Gastroesophageal sphincter (tissue), 4 donors: ENCODE measurements at regions not wholly inside any gene's neighbourhood (a gene's known extent, or its start where the extent isn't known, plus 50 kb on each side); places are given as distances from the start of the nearest gene placed in this dataset.

Experiments used
- ATAC-seq: fragments of 150-250 bp; one replicate; pipeline ENCODE4 v1.9.1; 2016; ENCODE audit warnings: mild to moderate bottlenecking, moderate library complexity
- H3K27ac ChIP-seq, 4 donors: fragments of 200-600 bp; sonication (generic) in 3 of 4; 1 replicate in 3 of 4; 2 replicates in 1 of 4; pipeline ENCODE4 v1.5.1; 2016 to 2019
- H3K27me3 ChIP-seq: fragments of 200-600 bp; sonication (generic); one replicate; pipeline ENCODE4 v1.5.1; 2019
- H3K36me3 ChIP-seq, 2 donors: fragments of 200-600 bp; sonication (generic); one replicate each; pipeline ENCODE4 v1.5.1; 2019; ENCODE audit warnings: control low read depth in 1 of 2
- H3K4me1 ChIP-seq, 3 donors: fragments of 200-600 bp; sonication (generic); 1 replicate in 2 of 3; 2 replicates in 1 of 3; pipeline ENCODE4 v1.5.1; 2016 to 2019; ENCODE audit warnings: control low read depth in 2 of 3
- H3K4me3 ChIP-seq, 2 donors: fragments of 200-600 bp; sonication (generic); one replicate each; pipeline ENCODE4 v1.5.1; 2019; ENCODE audit warnings: mild to moderate bottlenecking in 1 of 2, moderate library complexity in 1 of 2
- H3K9me3 ChIP-seq, 3 donors: fragments of 200-600 bp; sonication (generic); one replicate each; pipeline ENCODE4 v1.5.1; 2017 to 2019; ENCODE audit warnings: control low read depth in 2 of 3
- EP300 ChIP-seq: sonication (generic); formaldehyde crosslinking; IDR thresholded peaks from one replicate; pipeline ENCODE4 v1.6.1; 2017; ENCODE audit warnings: antibody characterized with exemption, mild to moderate bottlenecking
- POLR2A ChIP-seq, 2 donors: fragments of 450-650 bp; IDR thresholded peaks; one replicate each; pipeline ENCODE4 v1.6.1; 2017; ENCODE audit warnings: antibody characterized with exemption in 2 of 2, mild to moderate bottlenecking in 2 of 2, moderate library complexity in 1 of 2
- POLR2AphosphoS5 ChIP-seq: sonication (generic); formaldehyde crosslinking; IDR thresholded peaks from one replicate; pipeline ENCODE4 v1.6.1; 2017; ENCODE audit warnings: antibody characterized with exemption
- WGBS, 2 donors: methylation state at CpG; one replicate each; pipeline ENCODE4 v1.1.5; 2018; ENCODE audit warnings: low coverage in 1 of 2; 5-methylcytosine and 5-hydroxymethylcytosine counted together
- TF ChIP-seq, protein P1 (sequence below), 4 experiments: fragments of 200-600 bp in 2 of 4; fragments of 450-650 bp in 2 of 4; sonication (generic) in 1 of 4; IDR thresholded peaks; one replicate each; pipeline ENCODE4 v1.5.1; 2017 to 2019; ENCODE audit warnings: antibody characterized with exemption in 4 of 4, mild to moderate bottlenecking in 2 of 4, moderate library complexity in 2 of 4

- no peaks in the 10 kb centered on the region for H3K27me3 ChIP-seq
- H3K9me3 ChIP-seq: no peaks in the 10 kb centered on the region
- no peak overlapping the region for H3K4me3 ChIP-seq
- H3K27ac ChIP-seq: no peak overlapping the region
- no peaks in the 10 kb centered on the region for H3K36me3 ChIP-seq
- ATAC-seq: no peak
- WGBS, 2 donors: 63 to 66% methylated on average over 3 of the region's 3 CpGs
- TF ChIP-seq, protein P1, sequence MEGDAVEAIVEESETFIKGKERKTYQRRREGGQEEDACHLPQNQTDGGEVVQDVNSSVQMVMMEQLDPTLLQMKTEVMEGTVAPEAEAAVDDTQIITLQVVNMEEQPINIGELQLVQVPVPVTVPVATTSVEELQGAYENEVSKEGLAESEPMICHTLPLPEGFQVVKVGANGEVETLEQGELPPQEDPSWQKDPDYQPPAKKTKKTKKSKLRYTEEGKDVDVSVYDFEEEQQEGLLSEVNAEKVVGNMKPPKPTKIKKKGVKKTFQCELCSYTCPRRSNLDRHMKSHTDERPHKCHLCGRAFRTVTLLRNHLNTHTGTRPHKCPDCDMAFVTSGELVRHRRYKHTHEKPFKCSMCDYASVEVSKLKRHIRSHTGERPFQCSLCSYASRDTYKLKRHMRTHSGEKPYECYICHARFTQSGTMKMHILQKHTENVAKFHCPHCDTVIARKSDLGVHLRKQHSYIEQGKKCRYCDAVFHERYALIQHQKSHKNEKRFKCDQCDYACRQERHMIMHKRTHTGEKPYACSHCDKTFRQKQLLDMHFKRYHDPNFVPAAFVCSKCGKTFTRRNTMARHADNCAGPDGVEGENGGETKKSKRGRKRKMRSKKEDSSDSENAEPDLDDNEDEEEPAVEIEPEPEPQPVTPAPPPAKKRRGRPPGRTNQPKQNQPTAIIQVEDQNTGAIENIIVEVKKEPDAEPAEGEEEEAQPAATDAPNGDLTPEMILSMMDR (IDR thresholded peaks at IDR 0.05): no peak
- TF ChIP-seq POLR2AphosphoS5 (no peak), POLR2A (IDR thresholded peaks at IDR 0.05) (no peak), EP300 (no peak)
- peaks cover 0 to 25% (median 4%) of the 10 kb centered on the region in 3 donors for H3K4me1 ChIP-seq
Measured at GRCh38 chr1:218895064-218895587, 278.6 kb upstream of the LYPLAL1 start.

- H3K4me1 ChIP-seq: peaks cover 0 to 20% (median 4%) of the 10 kb centered on the region in 3 donors
- H3K36me3 ChIP-seq: no peaks in the 10 kb centered on the region
- no peaks in the 10 kb centered on the region for H3K9me3 ChIP-seq
- TF ChIP-seq, protein P1 (IDR thresholded peaks at IDR 0.05): no peak
- TF ChIP-seq EP300 (no peak), POLR2A (IDR thresholded peaks at IDR 0.05) (no peak), POLR2AphosphoS5 (no peak)
- H3K27me3 ChIP-seq: no peaks in the 10 kb centered on the region
- no peak for ATAC-seq
- 90 to 94% methylated on average over 5 of the region's 5 CpGs for WGBS, 2 donors
- H3K4me3 ChIP-seq: no peak overlapping the region
- H3K27ac ChIP-seq: no peak overlapping the region
Measured at GRCh38 chr1:218896202-218896601, 277.5 kb upstream of the LYPLAL1 start.

GRCh38 chr1:218898921-218899320 is 274.8 kb upstream of the LYPLAL1 start:
- no peaks in the 10 kb centered on the region for H3K27me3 ChIP-seq
- no peaks in the 10 kb centered on the region for H3K36me3 ChIP-seq
- ATAC-seq: no peak
- no peak for TF ChIP-seq POLR2AphosphoS5
- no peaks in the 10 kb centered on the region for H3K9me3 ChIP-seq
- whole genome bisulfite sequencing, 2 donors: 33 to 58% methylated on average over 1 to 2 of the region's 2 CpGs
- H3K4me1 ChIP-seq: peaks cover 0 to 11% (median 0%) of the 10 kb centered on the region in 3 donors
- H3K27ac ChIP-seq: no peak overlapping the region
- no peak overlapping the region for H3K4me3 ChIP-seq

DNA sequence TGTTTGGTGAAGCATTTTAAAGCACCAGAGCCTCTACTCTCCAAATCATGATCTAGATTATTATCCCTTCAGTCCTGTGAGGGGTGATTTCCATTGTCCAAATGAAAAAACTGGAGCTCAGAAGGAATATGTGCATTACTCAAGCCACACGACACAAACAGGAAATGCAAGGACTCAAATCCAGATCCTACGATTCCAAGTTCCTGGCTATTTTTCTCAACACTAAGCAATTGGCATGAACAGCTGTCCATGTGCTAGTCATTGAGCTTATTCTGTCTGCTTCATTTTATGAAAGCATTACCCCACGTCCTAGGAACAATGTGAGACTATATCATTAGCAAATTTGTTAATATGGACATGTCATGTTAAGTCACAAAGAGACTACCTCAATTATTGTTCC is 273.1 kb upstream of the LYPLAL1 start:
- no peaks in the 10 kb centered on the region for H3K36me3 ChIP-seq
- ATAC-seq: no peak
- 58 to 66% methylated on average over 3 of the region's 3 CpGs for WGBS, 2 donors
- H3K27me3 ChIP-seq: no peaks in the 10 kb centered on the region
- H3K4me3 ChIP-seq: no peak overlapping the region
- no peak for TF ChIP-seq EP300
- TF ChIP-seq POLR2A (IDR thresholded peaks at IDR 0.05): no peak
- peaks cover 0 to 2% (median 0%) of the 10 kb centered on the region in 3 donors for H3K4me1 ChIP-seq
- no peaks in the 10 kb centered on the region for H3K9me3 ChIP-seq
- H3K27ac ChIP-seq: no peak overlapping the region

DNA sequence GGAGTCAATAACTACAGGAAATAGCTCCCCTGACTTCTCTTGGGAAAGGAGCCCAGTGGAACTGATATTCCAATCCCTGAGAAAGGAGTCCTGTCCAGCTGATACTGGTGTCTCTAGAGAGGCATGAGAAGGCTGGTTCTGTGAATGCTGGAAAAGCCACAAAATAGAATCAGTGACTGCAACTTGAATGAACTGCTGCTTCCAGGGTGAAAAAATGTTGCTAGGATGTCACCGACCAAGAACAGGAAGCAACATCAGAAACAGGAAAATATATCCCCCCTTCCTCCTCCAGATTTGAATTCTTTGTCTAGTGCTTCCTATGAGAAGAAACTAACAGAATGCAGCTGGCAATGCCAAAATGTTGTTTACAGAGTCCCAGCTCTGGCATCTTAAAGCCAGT is 269.3 kb upstream of the LYPLAL1 start:
- Histone ChIP-seq H3K4me3 (no peak overlapping the region), H3K27ac (no peak overlapping the region), H3K4me1 (no peaks in the 10 kb centered on the region), H3K27me3 (no peaks in the 10 kb centered on the region), H3K36me3 (no peaks in the 10 kb centered on the region), H3K9me3 (no peaks in the 10 kb centered on the region)
- TF ChIP-seq, protein P1 (IDR thresholded peaks at IDR 0.05): no peak
- TF ChIP-seq POLR2A (IDR thresholded peaks at IDR 0.05) (no peak), POLR2AphosphoS5 (no peak), EP300 (no peak)
- WGBS, 2 donors: 50% methylated on average over 1 of the region's 1 CpG
- no peak for ATAC-seq

GRCh38 chr1:218916720-218917119 is 257.0 kb upstream of the LYPLAL1 start:
- H3K4me3 ChIP-seq: no peak overlapping the region
- 95 to 100% methylated on average over 2 of the region's 2 CpGs for WGBS, 2 donors
- TF ChIP-seq, protein P1 (IDR thresholded peaks at IDR 0.05): no peak
- TF ChIP-seq POLR2A (IDR thresholded peaks at IDR 0.05) (no peak), POLR2AphosphoS5 (no peak), EP300 (no peak)
- no peaks in the 10 kb centered on the region for H3K36me3 ChIP-seq
- H3K4me1 ChIP-seq: no peaks in the 10 kb centered on the region
- no peak overlapping the region for H3K27ac ChIP-seq
- H3K27me3 ChIP-seq: no peaks in the 10 kb centered on the region
- no peaks in the 10 kb centered on the region for H3K9me3 ChIP-seq
- ATAC-seq: no peak
